Liver (tissue), 8 donors: ENCODE measurements at regions not wholly inside any gene's neighbourhood (a gene's known extent, or its start where the extent isn't known, plus 50 kb on each side); places are given as distances from the start of the nearest gene placed in this dataset.

Experiments
- DNase-seq: peaks from one replicate; pipeline ENCODE4 v3.0.0-alpha.2; 2017; ENCODE audit warnings: low spot score
- H3K27ac ChIP-seq, 2 donors: one replicate each; pipeline ENCODE4 v1.7.0; 2013; ENCODE audit warnings: inconsistent platforms in 2 of 2, low read length in 2 of 2, control low read depth in 1 of 2, low read depth in 1 of 2, mild to moderate bottlenecking in 1 of 2
- H3K27me3 ChIP-seq, 4 donors: one replicate each; pipeline versions ENCODE4 v1.6.1 to v1.7.0; 2013; ENCODE audit warnings: low read length in 3 of 4, inconsistent platforms in 1 of 4, mild to moderate bottlenecking in 1 of 4, moderate library complexity in 1 of 4; ENCODE audit not compliant: control insufficient read depth in 4 of 4, insufficient read depth in 4 of 4
- H3K36me3 ChIP-seq, 4 donors: one replicate each; pipeline versions ENCODE4 v1.6.1 to v1.7.0; 2013; ENCODE audit warnings: low read length in 3 of 4, mild to moderate bottlenecking in 3 of 4, low read depth in 1 of 4, moderate library complexity in 1 of 4; ENCODE audit not compliant: control insufficient read depth in 4 of 4, insufficient read depth in 3 of 4
- H3K4me1 ChIP-seq, 4 donors: one replicate each; pipeline versions ENCODE4 v1.6.1 to v1.7.0; 2013; ENCODE audit warnings: low read length in 3 of 4, mild to moderate bottlenecking in 3 of 4, moderate library complexity in 1 of 4; ENCODE audit not compliant: control insufficient read depth in 4 of 4, insufficient read depth in 4 of 4
- H3K4me3 ChIP-seq, 3 donors: one replicate each; pipeline versions ENCODE4 v1.6.1 to v1.7.0; 2013; ENCODE audit warnings: low read length in 3 of 3, control low read depth in 1 of 3, low read depth in 1 of 3, mild to moderate bottlenecking in 1 of 3
- H3K9ac ChIP-seq, 2 donors: one replicate each; pipeline ENCODE4 v1.7.0; 2013; ENCODE audit warnings: low read length in 2 of 2, mild to moderate bottlenecking in 2 of 2, moderate library complexity in 2 of 2, control low read depth in 1 of 2, low read depth in 1 of 2
- H3K9me3 ChIP-seq, 4 donors: one replicate each; pipeline versions ENCODE4 v1.6.1 to v1.7.0; 2013; ENCODE audit warnings: low read length in 3 of 4; ENCODE audit not compliant: control insufficient read depth in 4 of 4
- ATF3 ChIP-seq: IDR thresholded peaks from 2 replicates; pipeline ENCODE4 v1.6.1; 2016; ENCODE audit warnings: antibody characterized with exemption
- CTCF ChIP-seq: fragments of 150-350 bp; IDR thresholded peaks from 2 replicates; pipeline ENCODE4 v1.5.1; 2017; ENCODE audit warnings: improper control_type of control experiment, low read depth, low read length; ENCODE audit not compliant: missing input control
- EGR1 ChIP-seq, 2 donors: IDR thresholded peaks; 2 replicates each; pipeline ENCODE4 v1.6.1; 2016 to 2018; ENCODE audit warnings: antibody characterized with exemption in 2 of 2, low read depth in 2 of 2
- FOXA1 ChIP-seq: IDR thresholded peaks from 2 replicates; pipeline ENCODE4 v1.6.1; 2016; ENCODE audit warnings: antibody characterized with exemption
- FOXA2 ChIP-seq: IDR thresholded peaks from 2 replicates; pipeline ENCODE4 v1.6.1; 2016; ENCODE audit warnings: antibody characterized with exemption
- GABPA ChIP-seq, 2 donors: IDR thresholded peaks in 1 of 2; conservative IDR thresholded peaks in 1 of 2; 2 replicates each; pipeline ENCODE4 v1.6.1; 2016; ENCODE audit warnings: antibody characterized with exemption in 2 of 2, mild to moderate bottlenecking in 1 of 2, moderate library complexity in 1 of 2
- HNF4A ChIP-seq, 2 donors: conservative IDR thresholded peaks; 2 replicates each; pipeline ENCODE4 v1.6.1; 2016; ENCODE audit warnings: antibody characterized with exemption in 2 of 2, mild to moderate bottlenecking in 2 of 2
- HNF4G ChIP-seq: IDR thresholded peaks from 2 replicates; pipeline ENCODE4 v1.6.1; 2016; ENCODE audit warnings: antibody characterized with exemption
- JUND ChIP-seq, 2 donors: IDR thresholded peaks; 2 replicates each; pipeline ENCODE4 v1.6.1; 2016; ENCODE audit warnings: antibody characterized with exemption in 2 of 2
- MAX ChIP-seq: IDR thresholded peaks from 2 replicates; pipeline ENCODE4 v1.6.1; 2016; ENCODE audit warnings: antibody characterized with exemption
- NR2F2 ChIP-seq: IDR thresholded peaks from 2 replicates; pipeline ENCODE4 v1.6.1; 2016; ENCODE audit warnings: antibody characterized with exemption
- RAD21 ChIP-seq, 2 donors: IDR thresholded peaks; 2 replicates each; pipeline ENCODE4 v1.6.1; 2016; ENCODE audit warnings: antibody characterized with exemption in 2 of 2, mild to moderate bottlenecking in 2 of 2
- REST ChIP-seq: IDR thresholded peaks from 2 replicates; pipeline ENCODE4 v1.6.1; 2016; ENCODE audit warnings: antibody characterized with exemption, mild to moderate bottlenecking
- RXRA ChIP-seq, 2 donors: IDR thresholded peaks; 2 replicates each; pipeline ENCODE4 v1.6.1; 2017 to 2018; ENCODE audit warnings: antibody characterized with exemption in 2 of 2, mild to moderate bottlenecking in 1 of 2
- SP1 ChIP-seq: IDR thresholded peaks from 2 replicates; pipeline ENCODE4 v1.6.1; 2018; ENCODE audit warnings: antibody characterized with exemption, mild to moderate bottlenecking
- TAF1 ChIP-seq: conservative IDR thresholded peaks from 2 replicates; pipeline ENCODE4 v1.6.1; 2016; ENCODE audit warnings: antibody characterized with exemption, mild to moderate bottlenecking
- ZBTB33 ChIP-seq: IDR thresholded peaks from 2 replicates; pipeline ENCODE4 v1.6.1; 2016; ENCODE audit warnings: antibody characterized with exemption
- WGBS: extraction: QIAGEN DNeasy Blood & Tissue Kit; methylation state at CpG from one replicate; pipeline ENCODE4 v1.1.7; 2013; 5-methylcytosine and 5-hydroxymethylcytosine counted together
- donor health status: healthy.
- donor health status: healthy.
- donor health status: healthy.
- donor health status: healthy.
- donor health status: healthy.

GRCh38 chr13:109348519-109349258, 437.7 kb downstream of the IRS2 start:
- DNase-seq, result no peak
- Histone ChIP-seq H3K36me3 (no peaks in the 10 kb centered on the region), H3K27ac (no peak overlapping the region), H3K9me3 (no peaks in the 10 kb centered on the region), H3K9ac (no peak overlapping the region), H3K4me1 (no peaks in the 10 kb centered on the region), H3K4me3 (no peak overlapping the region), H3K27me3 (no peaks in the 10 kb centered on the region)
- TF ChIP-seq JUND (IDR thresholded peaks at IDR 0.05) (no peak), RAD21 (IDR thresholded peaks at IDR 0.05) (no peak), FOXA1 (no peak), ZBTB33 (no peak), ATF3 (no peak), HNF4A (conservative IDR thresholded peaks at IDR 0.05) (no peak), RXRA (IDR thresholded peaks at IDR 0.05) (no peak), TAF1 (no peak), GABPA (IDR thresholded peaks at IDR 0.05 in 1 of 2, conservative IDR thresholded peaks at IDR 0.05 in 1 of 2) (no peak), FOXA2 (no peak), REST (no peak), HNF4G (no peak), EGR1 (IDR thresholded peaks at IDR 0.05; ENCODE audit: low read depth in 2 of 2) (no peak)
- WGBS, result 90% methylated on average over 3 of the region's 3 CpGs

GRCh38 chr13:109346060-109346459, 440.3 kb downstream of the IRS2 start:
- H3K36me3 ChIP-seq, result no peaks in the 10 kb centered on the region
- no peak for TF ChIP-seq HNF4A (conservative IDR thresholded peaks at IDR 0.05)
- TF ChIP-seq FOXA2, result no peak
- TF ChIP-seq REST, result no peak
- TF ChIP-seq HNF4G, result no peak
- TF ChIP-seq CTCF, result no peak
- no peak for TF ChIP-seq NR2F2
- TF ChIP-seq MAX, result no peak
- TF ChIP-seq GABPA (IDR thresholded peaks at IDR 0.05 in 1 of 2, conservative IDR thresholded peaks at IDR 0.05 in 1 of 2), result no peak
- no peak for TF ChIP-seq SP1
- TF ChIP-seq ZBTB33, result no peak
- no peak for TF ChIP-seq RXRA (IDR thresholded peaks at IDR 0.05)
- no peak for TF ChIP-seq JUND (IDR thresholded peaks at IDR 0.05)
- no peak for TF ChIP-seq FOXA1
- no peak for TF ChIP-seq EGR1 (IDR thresholded peaks at IDR 0.05; ENCODE audit: low read depth in 2 of 2)
- no peak overlapping the region for H3K4me3 ChIP-seq
- 89% methylated on average over 2 of the region's 2 CpGs for WGBS
- H3K4me1 ChIP-seq, result no peaks in the 10 kb centered on the region
- no peak overlapping the region for H3K9ac ChIP-seq
- H3K27ac ChIP-seq, result no peak overlapping the region
- DNase-seq, result no peak
- no peaks in the 10 kb centered on the region for H3K27me3 ChIP-seq
- H3K9me3 ChIP-seq, result no peaks in the 10 kb centered on the region
